Endothelial cell of umbilical vein (primary cell): ENCODE measurements at regions not wholly inside any gene's neighbourhood (a gene's known extent, or its start where the extent isn't known, plus 50 kb on each side); places are given as distances from the start of the nearest gene placed in this dataset.
A peak's percentile ranks its signal among the peaks of the same experiment; 100 is the strongest.

Experiments used
- BruUV-seq: library from RNA; stranded (reverse); fragments of 400-500 nt; replicated peaks from 2 replicates; lab custom pipeline; 2021; lab: Mats Ljungman, UMichigan
- CTCF ChIA-PET: fragments of 300-600, 350-600 bp; sonication (Branson Sonifier 250); formaldehyde crosslinking; loops from one replicate; lab custom pipeline; 2021; ENCODE audit warnings: antibody characterized with exemption, inconsistent platforms; lab: Charles Lee
- POLR2A ChIA-PET: fragments of 300-600, 350-600 bp; sonication (Branson Sonifier 250); formaldehyde crosslinking; loops from one replicate; lab custom pipeline; 2021; ENCODE audit warnings: antibody characterized with exemption, inconsistent platforms; lab: Charles Lee
- DNase-seq: peaks from one replicate; pipeline ENCODE4 v3.0.0-alpha.2; 2011; ENCODE audit warnings: low read depth, low spot score
- FAIRE-seq: peaks from 2 replicates; lab custom pipeline; 2011; peaks lifted over from hg19 to GRCh38; lab: Jason Lieb, UNC
- H2AFZ ChIP-seq: 2 replicates; pipeline ENCODE4 v1.6.0; 2012; ENCODE audit warnings: low read depth, low read length, control low read depth, inconsistent platforms
- H3K27ac ChIP-seq: 2 replicates; pipeline ENCODE4 v1.5.1; 2011; ENCODE audit warnings: low read depth, mild to moderate bottlenecking, control low read depth, low read length, moderate library complexity; ENCODE audit not compliant: insufficient read depth
- H3K27me3 ChIP-seq, 2 experiments: 2 replicates each; pipeline versions ENCODE4 v1.6.0 to v1.6.1; 2011; ENCODE audit warnings: low read length in 2 of 2, mixed read lengths in 1 of 2; ENCODE audit not compliant: control insufficient read depth in 2 of 2, insufficient read depth in 2 of 2
- H3K36me3 ChIP-seq, 2 experiments: 2 replicates in 1 of 2; 3 replicates in 1 of 2; pipeline ENCODE4 v1.5.1; 2011; ENCODE audit warnings: low read length in 2 of 2, mild to moderate bottlenecking in 1 of 2, moderate library complexity in 1 of 2; ENCODE audit not compliant: control insufficient read depth in 2 of 2, insufficient read depth in 2 of 2; ENCODE audit errors: extremely low read depth in 1 of 2
- H3K4me1 ChIP-seq: 3 replicates; pipeline ENCODE4 v1.5.1; 2011; ENCODE audit warnings: mild to moderate bottlenecking, low read length; ENCODE audit not compliant: control insufficient read depth, insufficient read depth; ENCODE audit errors: extremely low read depth
- H3K4me2 ChIP-seq: 2 replicates; pipeline ENCODE4 v1.6.1; 2011; ENCODE audit warnings: low read length, control low read depth, mixed read lengths; ENCODE audit not compliant: insufficient read depth
- H3K4me3 ChIP-seq, 3 experiments: fragments of 200-600 bp in 1 of 3; sonication (generic), shearing (Covaris generic) in 1 of 3; replicated peaks in 1 of 3; 2 replicates each; pipeline ENCODE4 v1.5.1; 2011 to 2016; ENCODE audit warnings: control low read depth in 3 of 3, low read length in 3 of 3, mild to moderate bottlenecking in 2 of 3, inconsistent platforms in 1 of 3, low read depth in 1 of 3, moderate library complexity in 1 of 3; ENCODE audit not compliant: insufficient read depth in 1 of 3
- H3K79me2 ChIP-seq: 2 replicates; pipeline ENCODE4 v1.6.0; 2012; ENCODE audit warnings: low read length, inconsistent platforms; ENCODE audit not compliant: control insufficient read depth, insufficient read depth
- H3K9ac ChIP-seq: replicated peaks from 2 replicates; pipeline ENCODE3; 2011; ENCODE audit warnings: low read length, control low read depth; ENCODE audit not compliant: insufficient read depth; ENCODE audit errors: extremely low read depth
- H3K9me1 ChIP-seq: replicated peaks from 3 replicates; pipeline ENCODE4 v1.6.0; 2011; ENCODE audit warnings: mild to moderate bottlenecking, low read length; ENCODE audit not compliant: control insufficient read depth, insufficient read depth; ENCODE audit errors: extremely low read depth
- H3K9me3 ChIP-seq: replicated peaks from 2 replicates; pipeline ENCODE4 v1.5.1; 2012; ENCODE audit warnings: low read length, inconsistent platforms; ENCODE audit not compliant: control insufficient read depth, insufficient read depth
- H4K20me1 ChIP-seq: replicated peaks from 2 replicates; pipeline ENCODE3; 2011; ENCODE audit warnings: mild to moderate bottlenecking, low read length; ENCODE audit not compliant: control insufficient read depth, insufficient read depth; ENCODE audit errors: extremely low read depth
- CTCF ChIP-seq, 2 donors: IDR thresholded peaks; 1 replicate in 1 of 2; 2 replicates in 1 of 2; pipeline ENCODE4 v1.5.1; 2011; ENCODE audit warnings: low read length in 2 of 2, mild to moderate bottlenecking in 2 of 2, moderate library complexity in 2 of 2, control low read depth in 1 of 2, inconsistent platforms in 1 of 2, low read depth in 1 of 2; ENCODE audit not compliant: insufficient read depth in 1 of 2; ENCODE audit errors: extremely low read depth in 1 of 2
- EZH2 ChIP-seq: IDR thresholded peaks from 2 replicates; pipeline ENCODE4 v1.6.1; 2012; ENCODE audit warnings: borderline replicate concordance, low read depth, mild to moderate bottlenecking, moderate library complexity, low read length, inconsistent platforms; ENCODE audit not compliant: severe bottlenecking
- FOS ChIP-seq: IDR thresholded peaks from 2 replicates; pipeline ENCODE4 v1.6.1; 2011; ENCODE audit warnings: mild to moderate bottlenecking, low read length, moderate library complexity, borderline replicate concordance; ENCODE audit not compliant: insufficient read depth
- GATA2 ChIP-seq: IDR thresholded peaks from 2 replicates; pipeline ENCODE4 v1.7.0; 2011; ENCODE audit warnings: low read depth, mild to moderate bottlenecking, moderate library complexity, mixed read lengths, low read length; ENCODE audit not compliant: insufficient read length, insufficient read depth
- JUN ChIP-seq: IDR thresholded peaks from 2 replicates; pipeline ENCODE4 v1.6.1; 2011; ENCODE audit warnings: borderline replicate concordance, low read depth; ENCODE audit not compliant: insufficient read length, insufficient read depth
- MAX ChIP-seq: IDR thresholded peaks from 2 replicates; pipeline ENCODE4 v1.6.1; 2011; ENCODE audit not compliant: insufficient read depth, insufficient read length
- MYC ChIP-seq: IDR thresholded peaks from one replicate; pipeline ENCODE4 v1.6.1; 2011; ENCODE audit warnings: mild to moderate bottlenecking, low read depth, low read length
- POLR2A ChIP-seq: IDR thresholded peaks from 2 replicates; pipeline ENCODE4 v1.6.1; 2012; ENCODE audit warnings: low read depth, mild to moderate bottlenecking, control low read depth, low read length
- POLR2AphosphoS5 ChIP-seq: IDR thresholded peaks from 2 replicates; pipeline ENCODE4 v1.6.1; 2012; ENCODE audit warnings: low read depth, mild to moderate bottlenecking, control low read depth, low read length, moderate library complexity; ENCODE audit not compliant: insufficient read depth
- dilution Hi-C: fragments of 300-500 bp; cut with MboI; formaldehyde crosslinking; loops from one replicate; pipeline ENCODE4 v1.15.0; 2019; ENCODE audit warnings: low sequenced_read_pairs; ENCODE audit not compliant: extremely low pct_ligation_motif_present
- intact Hi-C: fragments of 100-400 bp; cut with micrococcal nuclease; formaldehyde crosslinking; loops from one replicate; pipeline ENCODE4 v1.10.0; 2022

- Histone ChIP-seq H4K20me1 (no peaks in the 10 kb centered on the region), H3K4me2 (no peak overlapping the region), H3K4me3 (no peak overlapping the region), H3K9me1 (no peaks in the 10 kb centered on the region), H3K9me3 (no peaks in the 10 kb centered on the region), H3K4me1 (no peaks in the 10 kb centered on the region), H3K27me3 (no peaks in the 10 kb centered on the region), H3K27ac (no peak overlapping the region), H3K79me2 (no peaks in the 10 kb centered on the region), H3K36me3 (no peaks in the 10 kb centered on the region), H3K9ac (no peak overlapping the region), H2AFZ (no peak overlapping the region)
- dilution Hi-C loops (no loop called here), intact Hi-C loops (loop anchor here (1.0 to 10.0 kb wide), 9 partner anchors 57 to 1056 kb away; no protein-coding TSS in a partner anchor)
- FAIRE-seq (peak; percentile 85), DNase-seq (peak; percentile 66)
- CTCF ChIA-PET, result interaction anchor here (0.5 to 2.5 kb wide), 36 partner anchors 9 to 1086 kb away, joined by 3 to 9 read pairs (median 4); partner anchors contain the start of gene TGFB2
- TF ChIP-seq CTCF (IDR thresholded peaks at IDR 0.05; ENCODE audit: extremely low read depth in 1 of 2, insufficient read depth in 1 of 2, low read depth in 1 of 2, low read length in 2 of 2), result peak; percentile 70 to 81
- TF ChIP-seq JUN, result no peak
- no TSS peak for BruUV-seq
- POLR2A ChIA-PET, result no interaction called here
These were observed 212.2 kb downstream of the LYPLAL1 start for GRCh38 chr1:219385787-219386427.

- no peaks in the 10 kb centered on the region for H4K20me1 ChIP-seq
- no peak overlapping the region for H3K9ac ChIP-seq
- BruUV-seq, result no TSS peak
- H3K9me3 ChIP-seq, result no peaks in the 10 kb centered on the region
- H2AFZ ChIP-seq, result no peak overlapping the region
- dilution Hi-C loops (no loop called here), intact Hi-C loops (loop anchor here (10.0 kb wide), 1 partner anchor 388 kb away; no protein-coding TSS in a partner anchor)
- H3K27me3 ChIP-seq, result no peaks in the 10 kb centered on the region
- H3K27ac ChIP-seq, result no peak overlapping the region
- DNase-seq, result no peak
- H3K4me1 ChIP-seq, result no peaks in the 10 kb centered on the region
- no peaks in the 10 kb centered on the region for H3K36me3 ChIP-seq
- H3K4me3 ChIP-seq, result no peak overlapping the region
- ChIA-PET POLR2A (no interaction called here), CTCF (interaction anchor here (1.2 kb wide), 1 partner anchor 17 kb away, joined by 3 read pairs; no protein-coding TSS in a partner anchor)
- H3K9me1 ChIP-seq, result no peaks in the 10 kb centered on the region
- TF ChIP-seq FOS, result no peak
- TF ChIP-seq GATA2, result no peak
- TF ChIP-seq POLR2A, result no peak
- no peak for TF ChIP-seq POLR2AphosphoS5
- no peak for TF ChIP-seq MAX
- no peak for TF ChIP-seq CTCF (IDR thresholded peaks at IDR 0.05; ENCODE audit: extremely low read depth in 1 of 2, insufficient read depth in 1 of 2, low read depth in 1 of 2, low read length in 2 of 2)
- no peak for TF ChIP-seq MYC
- no peak for TF ChIP-seq EZH2
- no peak for TF ChIP-seq JUN
- no peak for FAIRE-seq
- no peak overlapping the region for H3K4me2 ChIP-seq
- no peaks in the 10 kb centered on the region for H3K79me2 ChIP-seq
These were observed 209.6 kb downstream of the LYPLAL1 start for GRCh38 chr1:219383281-219383680.
